COLO668 (cell line): ENCODE measurements at regions not wholly inside any gene's neighbourhood (a gene's known extent, or its start where the extent isn't known, plus 50 kb on each side); places are given as distances from the start of the nearest gene placed in this dataset.

ENCODE experiments used
- DNase-seq: peaks from one replicate; lab custom pipeline; 2025; ENCODE audit not compliant: unreplicated experiment; lab: John Stamatoyannopoulos, UW

- DNase-seq: no peak
Observed at GRCh38 chr1:191636345-191636744, 521.9 kb upstream of the RGS18 start.

- no peak for DNase-seq
Observed at GRCh38 chr1:191641420-191642260, 516.6 kb upstream of the RGS18 start.

GRCh38 chr1:191643060-191643459 is 515.2 kb upstream of the RGS18 start:
- no peak for DNase-seq

GRCh38 chr1:191648939-191649338 is 509.3 kb upstream of the RGS18 start:
- DNase-seq: no peak

- no peak for DNase-seq
Observed at GRCh38 chr1:191662051-191662450, 496.2 kb upstream of the RGS18 start.

DNA sequence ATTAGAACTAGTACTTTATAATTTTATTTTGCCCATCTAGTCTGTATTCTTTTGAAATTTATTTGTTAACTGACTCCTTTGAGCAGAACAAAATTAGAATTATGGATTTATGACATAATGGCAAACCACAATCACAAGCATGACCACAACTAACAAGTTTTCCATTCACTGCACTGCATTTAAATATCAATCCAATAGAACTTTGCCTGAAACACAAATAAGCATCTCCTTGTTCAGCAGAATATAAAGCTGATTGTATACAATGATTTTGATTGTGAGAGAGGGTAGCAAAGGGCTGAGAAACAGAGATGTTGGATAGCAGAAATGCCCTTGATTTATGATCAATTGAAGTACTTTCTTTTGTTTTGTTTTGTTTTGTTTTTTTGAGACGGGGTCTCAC is 495.5 kb upstream of the RGS18 start:
- DNase-seq: no peak

DNA sequence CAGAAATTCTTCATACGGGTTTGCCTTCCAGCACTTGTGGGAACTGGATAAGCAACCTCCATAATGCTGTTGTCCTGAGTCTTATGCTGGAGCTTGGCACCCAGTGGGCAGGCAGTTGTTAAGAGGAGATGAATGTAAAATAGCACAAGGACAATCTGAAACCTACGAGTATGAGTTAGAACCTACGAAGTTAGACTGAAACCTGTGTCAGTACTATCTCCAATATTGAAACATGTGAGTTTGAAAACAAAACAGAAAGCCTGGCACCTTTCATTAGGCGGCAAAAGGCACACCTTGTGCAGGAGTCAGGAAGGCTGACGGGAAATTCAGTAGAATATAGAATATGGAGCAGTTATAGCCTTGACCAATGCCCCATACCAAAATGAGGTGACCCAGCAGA is 489.7 kb upstream of the RGS18 start:
- DNase-seq: no peak

DNA sequence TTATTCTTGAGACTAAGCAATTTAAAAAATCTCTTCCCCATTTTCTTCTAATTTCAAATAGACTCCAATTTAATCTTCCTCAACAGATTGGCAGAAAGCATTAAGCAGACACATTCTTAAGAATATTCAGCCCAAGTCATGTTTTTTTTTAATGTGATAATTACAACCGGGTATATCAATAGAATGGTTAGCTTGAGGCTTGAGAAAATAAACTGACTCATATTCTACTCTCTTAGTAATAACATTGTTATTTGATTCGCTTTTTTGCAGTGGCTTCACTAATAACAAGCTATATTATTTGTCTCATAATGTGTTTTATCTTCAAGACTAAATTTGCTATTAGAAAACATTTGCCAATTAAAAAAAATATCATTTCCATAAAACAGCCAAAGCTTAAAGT is 488.6 kb upstream of the RGS18 start:
- no peak for DNase-seq

DNA sequence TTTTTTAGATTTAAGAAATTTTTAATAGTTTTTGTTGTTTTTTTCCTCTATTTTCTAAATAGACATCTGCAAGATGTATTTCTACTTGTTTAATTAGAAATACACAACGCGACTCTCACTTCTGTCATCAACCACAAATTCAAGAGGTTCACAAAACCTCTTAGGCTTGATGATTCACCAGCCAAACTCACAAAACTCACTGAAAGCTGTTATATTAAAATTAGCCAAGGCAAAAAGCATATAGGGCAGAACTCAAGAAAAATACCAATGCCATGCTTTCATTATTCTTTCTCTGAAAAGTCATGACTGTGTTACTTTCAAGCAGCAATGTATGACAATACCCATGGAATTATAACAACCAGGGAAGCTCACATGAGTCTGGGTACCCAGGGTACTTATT is 487.0 kb upstream of the RGS18 start:
- DNase-seq: no peak

DNA sequence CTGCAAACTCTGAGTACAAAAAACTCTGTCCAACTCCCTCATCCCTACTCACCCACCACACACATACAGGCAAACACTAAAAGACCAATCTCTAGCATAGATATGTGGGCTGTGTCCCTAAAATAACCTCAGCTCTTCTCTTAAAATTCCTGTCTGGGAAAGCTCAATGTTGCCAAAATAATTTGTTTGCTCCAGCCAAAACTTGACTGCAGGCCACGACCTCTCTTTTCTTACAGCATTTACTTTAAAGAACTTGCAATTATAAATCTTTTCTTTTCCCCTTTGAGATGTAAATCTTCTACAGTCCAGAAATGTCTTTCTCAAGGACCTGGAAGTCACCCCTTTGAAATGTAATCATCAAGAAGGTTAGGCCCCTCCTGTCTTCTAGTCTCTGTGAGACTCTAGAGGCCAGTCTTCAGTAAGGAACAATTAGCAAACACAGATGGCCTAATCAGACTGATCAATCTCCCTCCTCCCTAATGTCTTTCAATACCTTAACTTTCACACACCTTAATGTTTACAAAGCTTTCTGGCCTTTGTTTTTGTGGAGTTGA is 483.6 kb upstream of the RGS18 start:
- DNase-seq: no peak

DNA sequence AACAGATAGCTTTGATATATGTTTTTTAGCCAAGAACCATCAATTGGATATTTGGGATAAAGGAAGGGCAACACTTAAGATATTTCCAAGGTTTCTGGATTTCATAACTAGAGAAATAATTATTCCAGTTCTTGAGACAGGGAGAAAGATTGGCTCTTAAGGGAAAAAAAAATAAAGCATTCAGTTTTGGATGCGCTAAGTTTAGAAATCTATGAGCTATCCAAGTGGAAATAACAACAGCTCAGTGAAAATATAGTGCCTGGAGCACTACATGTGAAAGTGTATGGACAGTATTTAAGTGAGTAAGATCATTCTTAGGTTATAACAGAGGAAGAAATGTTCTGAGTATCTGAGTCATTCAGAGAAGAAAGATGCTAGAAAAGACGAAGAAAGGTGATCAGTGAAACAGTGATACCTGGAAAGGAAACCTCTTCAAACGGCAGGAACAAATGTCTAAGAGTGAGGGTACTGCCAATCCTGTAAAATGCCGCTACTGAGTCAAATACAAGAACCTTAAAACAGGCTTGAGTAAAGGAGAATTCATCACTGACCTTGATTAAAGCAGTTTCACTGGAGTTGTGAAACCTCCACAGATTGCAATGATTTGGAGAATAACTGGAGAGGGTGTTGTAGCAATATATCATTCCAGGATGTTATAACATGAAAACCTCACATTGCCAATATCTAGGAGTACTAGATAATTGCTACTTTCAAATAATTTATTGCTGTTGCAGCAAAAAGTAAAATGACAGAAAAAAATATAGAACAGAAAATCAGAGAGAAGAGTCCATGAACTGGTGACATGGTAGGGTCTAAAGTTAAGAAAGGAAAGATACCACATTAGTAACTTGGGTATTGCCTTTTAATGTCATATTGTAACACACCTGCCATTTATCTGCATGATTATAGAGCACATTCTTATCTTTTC is 482.1 kb upstream of the RGS18 start:
- DNase-seq: no peak

GRCh38 chr1:191685669-191686068 is 472.6 kb upstream of the RGS18 start:
- no peak for DNase-seq

DNA sequence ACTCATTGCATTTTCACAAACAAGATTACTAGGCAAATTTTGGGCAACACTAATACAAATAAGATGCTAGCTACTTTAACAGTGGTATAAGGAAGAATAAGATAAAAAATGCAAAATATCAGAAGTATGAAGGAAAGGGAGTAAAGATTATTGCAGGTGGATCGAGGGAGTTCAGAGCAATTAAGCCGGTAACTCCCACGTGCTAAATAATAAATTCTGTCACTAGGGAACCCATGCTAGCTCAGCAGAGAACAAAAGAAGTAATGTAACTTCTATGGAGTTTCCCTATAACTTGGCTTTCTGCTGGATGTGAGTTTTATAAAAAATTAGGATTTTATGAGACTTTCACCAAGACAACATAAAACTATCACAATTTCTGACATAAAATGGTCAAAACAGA is 470.5 kb upstream of the RGS18 start:
- no peak for DNase-seq

- DNase-seq: no peak
Observed at GRCh38 chr1:191690931-191691330, 467.3 kb upstream of the RGS18 start.

- no peak for DNase-seq
Observed at GRCh38 chr1:191693797-191694196, 464.5 kb upstream of the RGS18 start.

DNA sequence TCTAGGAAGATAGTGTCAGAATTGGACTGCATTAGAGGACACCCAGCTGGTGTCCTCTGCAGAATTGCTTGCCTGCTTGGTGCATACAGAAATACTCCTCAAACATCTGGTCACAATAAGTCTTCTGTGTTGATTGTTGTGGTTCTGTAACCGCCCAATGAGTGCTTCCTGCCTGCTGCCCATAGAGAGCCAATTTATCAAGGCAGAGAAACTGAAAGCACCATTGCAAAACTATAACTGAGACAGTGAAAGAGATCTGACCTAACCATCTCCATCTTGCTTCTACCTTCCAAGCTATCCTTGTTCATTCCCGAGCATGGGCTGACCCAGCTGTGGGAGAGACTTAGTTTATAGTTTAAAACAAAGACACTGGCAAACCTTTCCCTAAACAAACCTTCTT is 462.4 kb upstream of the RGS18 start:
- no peak for DNase-seq

DNA sequence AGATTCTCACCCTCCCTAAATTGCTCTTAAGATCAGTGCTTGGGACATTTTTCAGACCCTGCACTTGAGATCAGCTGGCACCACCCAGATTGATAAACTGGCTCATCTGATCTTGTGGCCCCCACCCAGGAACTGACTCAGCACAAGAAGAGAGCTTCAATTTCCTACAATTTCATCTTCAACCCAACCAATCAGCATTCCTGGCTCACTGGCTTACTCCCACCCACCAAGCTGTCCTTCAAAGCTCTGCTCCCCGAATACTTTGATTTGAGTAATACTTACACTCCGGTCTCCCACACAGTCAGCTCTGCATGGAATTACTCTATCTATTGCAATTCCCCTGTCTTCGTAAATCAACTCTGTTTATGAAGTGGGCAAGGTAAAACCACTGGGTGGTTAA is 461.9 kb upstream of the RGS18 start:
- no peak for DNase-seq

- no peak for DNase-seq
Observed at GRCh38 chr1:191697556-191697955, 460.7 kb upstream of the RGS18 start.

GRCh38 chr1:191698246-191698645 is 460.0 kb upstream of the RGS18 start:
- DNase-seq: no peak

DNA sequence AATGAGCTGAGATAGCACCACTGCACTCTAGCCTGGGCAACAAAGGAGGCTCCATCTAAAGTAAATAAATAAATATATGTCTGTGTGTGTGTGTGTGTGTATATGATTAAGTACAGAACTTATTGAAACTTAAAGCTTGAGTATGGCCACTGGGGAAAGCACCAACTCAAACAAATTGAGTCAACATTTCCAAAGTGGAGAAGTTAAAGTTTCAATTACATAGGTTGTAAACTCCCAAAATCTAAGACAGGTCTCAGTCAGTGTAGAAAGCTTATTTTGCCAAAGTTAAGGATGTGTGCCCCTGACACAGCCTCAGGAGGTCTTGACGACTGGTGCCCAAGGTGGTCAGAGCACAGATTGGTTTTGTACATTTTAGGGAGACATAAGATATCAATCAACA is 458.9 kb upstream of the RGS18 start:
- no peak for DNase-seq

DNA sequence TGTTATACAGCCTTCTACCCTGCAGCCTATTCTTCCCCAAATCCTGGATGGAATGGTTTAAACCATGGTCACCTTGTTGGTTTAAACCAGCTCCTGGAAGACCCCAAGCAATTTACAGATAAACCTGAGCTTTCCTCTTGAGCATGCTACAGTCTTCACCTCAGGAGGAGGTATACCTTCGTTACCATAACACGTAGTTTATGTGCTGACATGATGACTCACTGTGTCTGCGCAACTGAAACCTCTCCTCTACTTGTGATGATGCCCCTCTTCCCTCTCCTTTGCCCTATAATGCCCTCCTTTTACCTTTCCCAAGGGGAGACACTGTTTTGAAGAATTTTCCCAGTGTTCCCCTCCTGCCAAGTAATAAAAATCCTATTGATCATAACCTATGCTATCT is 457.3 kb upstream of the RGS18 start:
- DNase-seq: no peak

DNA sequence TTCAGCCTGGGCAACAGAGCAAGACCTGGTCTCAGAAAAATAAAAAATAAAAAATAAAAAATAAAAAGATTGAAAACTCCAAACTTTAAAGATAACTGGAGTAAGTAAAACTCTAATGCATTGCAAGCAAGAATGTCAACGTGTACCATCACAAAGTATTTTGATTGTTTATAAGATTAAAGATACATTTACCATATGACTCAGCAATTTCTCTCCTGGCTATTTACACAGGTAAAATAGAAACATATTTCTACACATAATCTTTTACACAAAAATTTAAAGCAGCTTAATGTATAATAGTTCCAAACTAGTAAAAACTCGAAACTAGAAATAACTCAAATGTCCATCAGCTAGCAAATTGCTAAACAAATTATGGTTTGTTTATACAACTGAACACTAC is 456.1 kb upstream of the RGS18 start:
- DNase-seq: no peak
